Esophagus squamous epithelium (tissue), 4 donors: ENCODE measurements at regions not wholly inside any gene's neighbourhood (a gene's known extent, or its start where the extent isn't known, plus 50 kb on each side); places are given as distances from the start of the nearest gene placed in this dataset.

Experiments used
- POLR2A ChIP-seq, 4 donors: fragments of 450-650 bp; IDR thresholded peaks; one replicate each; pipeline ENCODE4 v1.6.1; 2017; ENCODE audit warnings: antibody characterized with exemption in 4 of 4, mild to moderate bottlenecking in 4 of 4, moderate library complexity in 3 of 4
- TF ChIP-seq, protein P1 (sequence below), 6 experiments: fragments of 450-650 bp in 4 of 6; fragments of 200-600 bp in 2 of 6; sonication (generic) in 2 of 6; IDR thresholded peaks; one replicate each; pipeline ENCODE4 v1.5.1; 2016 to 2019; ENCODE audit warnings: antibody characterized with exemption in 6 of 6, mild to moderate bottlenecking in 4 of 6, moderate library complexity in 4 of 6

GRCh38 chr1:219699870-219700269 is 87.0 kb upstream of the ZC3H11B start:
- TF ChIP-seq POLR2A (IDR thresholded peaks at IDR 0.05) = no peak
- TF ChIP-seq, protein P1, sequence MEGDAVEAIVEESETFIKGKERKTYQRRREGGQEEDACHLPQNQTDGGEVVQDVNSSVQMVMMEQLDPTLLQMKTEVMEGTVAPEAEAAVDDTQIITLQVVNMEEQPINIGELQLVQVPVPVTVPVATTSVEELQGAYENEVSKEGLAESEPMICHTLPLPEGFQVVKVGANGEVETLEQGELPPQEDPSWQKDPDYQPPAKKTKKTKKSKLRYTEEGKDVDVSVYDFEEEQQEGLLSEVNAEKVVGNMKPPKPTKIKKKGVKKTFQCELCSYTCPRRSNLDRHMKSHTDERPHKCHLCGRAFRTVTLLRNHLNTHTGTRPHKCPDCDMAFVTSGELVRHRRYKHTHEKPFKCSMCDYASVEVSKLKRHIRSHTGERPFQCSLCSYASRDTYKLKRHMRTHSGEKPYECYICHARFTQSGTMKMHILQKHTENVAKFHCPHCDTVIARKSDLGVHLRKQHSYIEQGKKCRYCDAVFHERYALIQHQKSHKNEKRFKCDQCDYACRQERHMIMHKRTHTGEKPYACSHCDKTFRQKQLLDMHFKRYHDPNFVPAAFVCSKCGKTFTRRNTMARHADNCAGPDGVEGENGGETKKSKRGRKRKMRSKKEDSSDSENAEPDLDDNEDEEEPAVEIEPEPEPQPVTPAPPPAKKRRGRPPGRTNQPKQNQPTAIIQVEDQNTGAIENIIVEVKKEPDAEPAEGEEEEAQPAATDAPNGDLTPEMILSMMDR (IDR thresholded peaks at IDR 0.05) = no peak
